HG02970 (cell line): ENCODE measurements at regions not wholly inside any gene's neighbourhood (a gene's known extent, or its start where the extent isn't known, plus 50 kb on each side); places are given as distances from the start of the nearest gene placed in this dataset.
"Not testable (repeated sequence)": the region's sequence is repeated elsewhere in the genome, so short reads cannot be mapped to it uniquely, and the experiment has no call there.

Experiments
- ATAC-seq: cut with Tn5 transposase; IDR thresholded peaks from one replicate; pipeline ENCODE4 v1.9.1; 2021; ENCODE audit warnings: mild to moderate bottlenecking, moderate library complexity, moderate number of reproducible peaks; ENCODE audit not compliant: unreplicated experiment, low FRiP score

DNA sequence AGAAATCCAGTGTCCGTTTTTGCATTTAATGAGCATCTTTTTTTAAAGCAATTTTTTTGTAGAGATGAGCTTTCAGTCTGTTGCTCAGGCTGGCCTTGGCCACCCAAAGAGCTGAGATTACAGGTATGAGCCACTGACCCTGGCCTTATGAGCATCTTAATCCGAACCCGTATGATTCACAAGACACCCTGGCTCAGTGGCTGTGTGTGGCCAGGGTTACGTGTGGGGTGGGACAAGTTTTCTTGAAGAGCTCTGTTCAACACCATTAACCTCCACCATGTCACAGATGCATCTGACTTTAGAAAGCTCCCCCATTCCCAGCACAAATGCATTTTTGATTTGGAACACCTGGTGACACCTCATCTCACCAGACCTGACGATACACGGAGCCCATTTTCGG lies 166.5 kb upstream of the PITRM1 start:
- ATAC-seq, result no peak

GRCh38 chr10:3337741-3338140 lies 165.2 kb upstream of the PITRM1 start:
- ATAC-seq, result no peak

DNA sequence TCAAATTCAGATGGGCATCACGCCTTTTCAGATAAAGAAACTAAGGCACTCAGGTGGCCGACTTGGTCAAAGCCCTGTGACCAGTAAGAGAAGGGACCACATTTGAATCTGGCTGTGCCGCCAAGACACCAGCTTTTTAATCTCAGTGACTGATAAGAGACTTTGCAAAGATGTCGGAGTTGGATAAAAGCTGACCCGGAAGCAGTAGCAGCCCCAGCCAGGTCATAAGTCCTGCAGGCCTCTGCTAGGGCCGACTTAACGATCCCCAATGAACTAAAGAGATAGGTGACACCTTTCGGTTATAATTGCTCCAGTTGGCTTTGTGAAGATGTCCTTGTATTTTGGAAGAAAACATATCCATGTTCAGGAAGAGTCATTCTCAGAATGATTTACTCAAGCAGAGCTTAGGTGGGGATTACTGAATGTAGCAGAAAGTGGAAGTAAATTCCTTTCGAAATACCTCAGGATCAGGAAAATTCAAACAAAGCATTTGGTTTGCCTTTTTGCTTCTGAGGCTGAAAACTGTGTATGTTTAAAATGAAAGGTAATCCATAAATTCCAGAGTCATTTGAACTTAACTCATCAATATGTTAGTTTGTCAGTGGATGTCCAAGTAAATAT lies 164.2 kb upstream of the PITRM1 start:
- ATAC-seq, result no peak

- no peak for ATAC-seq
Measured at GRCh38 chr10:3333426-3333825, 160.8 kb upstream of the PITRM1 start.

GRCh38 chr10:3331690-3332230 lies 159.2 kb upstream of the PITRM1 start:
- ATAC-seq, result no peak

GRCh38 chr10:3331187-3331586 lies 158.6 kb upstream of the PITRM1 start:
- no peak for ATAC-seq

GRCh38 chr10:3330663-3331062 lies 158.1 kb upstream of the PITRM1 start:
- no peak for ATAC-seq

GRCh38 chr10:3325954-3326750 lies 153.6 kb upstream of the PITRM1 start:
- ATAC-seq, result no peak

DNA sequence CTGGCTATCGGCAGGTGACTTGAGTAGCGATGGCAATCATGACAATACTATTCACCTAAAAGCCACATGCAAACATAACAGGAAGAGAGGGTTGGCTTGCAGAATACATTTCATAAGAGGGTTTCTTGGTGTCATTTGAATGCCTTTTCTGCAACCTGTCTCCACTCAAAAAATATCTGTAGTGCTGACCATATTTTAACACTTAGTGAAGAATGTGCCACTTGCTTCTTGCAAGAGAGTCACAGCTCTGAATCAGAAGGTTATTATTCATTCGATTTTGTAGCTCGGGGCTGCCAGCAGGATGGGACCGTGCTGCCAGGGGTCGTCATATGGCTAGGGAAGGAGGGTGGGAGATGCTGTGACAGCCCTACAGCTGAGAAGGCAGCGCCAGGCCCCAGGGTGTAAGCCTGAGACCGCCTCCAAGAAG lies 152.0 kb upstream of the PITRM1 start:
- ATAC-seq, result no peak

DNA sequence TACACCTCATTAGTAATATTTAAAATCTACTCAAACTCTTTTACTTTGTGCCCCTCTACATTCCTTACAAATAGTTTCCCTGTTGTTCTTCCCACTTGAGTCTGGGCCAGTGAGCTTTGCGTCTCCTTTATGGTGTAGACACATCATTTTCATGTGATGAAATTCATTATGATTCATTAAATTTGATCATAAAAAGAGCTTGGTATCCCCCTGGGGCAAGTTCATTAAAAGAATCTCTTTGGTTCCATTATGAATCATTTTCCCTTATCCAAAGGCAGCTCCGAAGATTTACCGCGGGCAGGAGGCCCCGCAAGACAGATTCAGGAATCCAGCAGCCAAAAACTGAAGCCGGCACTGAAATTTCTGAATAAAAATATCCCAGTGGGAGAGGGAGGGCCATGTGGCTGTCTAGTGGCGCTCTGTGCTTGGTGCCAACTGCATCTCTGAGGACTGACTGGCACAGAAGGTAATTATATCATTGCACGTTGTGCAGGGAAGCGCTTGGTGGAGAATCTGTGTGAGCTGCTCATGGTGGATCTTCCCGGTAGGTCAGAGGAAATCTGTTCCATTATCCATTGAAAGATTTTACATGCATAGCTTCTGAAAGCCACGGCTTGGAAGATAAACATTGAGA lies 151.4 kb upstream of the PITRM1 start:
- ATAC-seq, result no peak

DNA sequence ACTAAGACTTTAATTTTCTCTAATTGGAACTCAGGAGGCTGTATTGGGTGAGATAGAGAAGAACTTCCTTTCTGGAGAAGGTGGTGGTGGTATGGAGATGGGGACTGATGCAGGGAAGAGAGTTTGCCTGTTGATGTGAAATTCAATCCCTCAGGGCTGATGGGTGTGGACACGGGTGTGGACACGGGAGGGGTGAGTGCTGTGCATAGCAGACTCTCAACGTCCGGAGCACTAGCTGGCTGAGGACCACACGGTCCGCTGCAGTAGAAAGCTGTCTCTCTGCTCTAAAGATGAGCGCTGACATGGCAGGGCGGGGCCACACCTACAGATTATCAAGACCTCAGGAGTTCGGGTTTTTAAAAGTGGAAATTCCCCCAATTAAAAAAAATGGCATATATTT lies 148.5 kb upstream of the PITRM1 start:
- no peak for ATAC-seq

DNA sequence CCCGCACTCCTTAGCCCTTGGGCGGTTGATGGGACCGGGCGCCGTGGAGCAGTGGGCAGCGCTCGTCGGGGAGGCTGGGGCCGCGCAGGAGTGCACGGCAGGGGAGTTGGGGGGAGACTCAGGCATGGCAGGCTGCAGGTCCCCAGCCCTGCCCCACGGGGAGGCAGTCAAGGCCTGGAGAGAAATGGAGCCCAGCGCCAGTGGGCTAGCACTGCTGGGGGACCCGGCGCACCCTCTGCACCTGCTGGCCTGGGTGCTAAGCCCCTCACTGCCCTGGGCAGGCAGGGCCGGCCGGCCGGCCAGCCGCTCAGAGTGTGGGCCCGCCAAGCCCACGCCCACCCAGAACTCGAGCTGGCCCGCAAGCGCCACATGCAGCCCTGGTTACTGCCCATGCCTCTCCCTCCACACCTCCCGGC lies 147.2 kb upstream of the PITRM1 start:
- no peak for ATAC-seq

DNA sequence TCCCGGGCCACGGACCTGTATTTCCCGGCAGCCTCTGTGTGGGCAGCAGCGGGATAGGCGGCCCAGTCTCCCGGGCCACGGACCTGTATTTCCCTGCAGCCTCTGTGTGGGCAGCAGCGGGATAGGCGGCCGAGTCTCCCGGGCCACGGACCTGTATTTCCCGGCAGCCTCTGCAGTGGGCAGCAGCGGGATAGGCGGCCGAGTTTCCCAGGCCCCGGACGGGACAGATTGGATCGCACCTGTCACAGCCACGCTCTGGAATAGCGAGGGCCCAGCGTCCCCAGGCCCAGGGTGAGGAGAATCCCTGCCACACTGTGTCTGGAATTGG lies 145.9 kb upstream of the PITRM1 start:
- ATAC-seq, result not testable (repeated sequence)

DNA sequence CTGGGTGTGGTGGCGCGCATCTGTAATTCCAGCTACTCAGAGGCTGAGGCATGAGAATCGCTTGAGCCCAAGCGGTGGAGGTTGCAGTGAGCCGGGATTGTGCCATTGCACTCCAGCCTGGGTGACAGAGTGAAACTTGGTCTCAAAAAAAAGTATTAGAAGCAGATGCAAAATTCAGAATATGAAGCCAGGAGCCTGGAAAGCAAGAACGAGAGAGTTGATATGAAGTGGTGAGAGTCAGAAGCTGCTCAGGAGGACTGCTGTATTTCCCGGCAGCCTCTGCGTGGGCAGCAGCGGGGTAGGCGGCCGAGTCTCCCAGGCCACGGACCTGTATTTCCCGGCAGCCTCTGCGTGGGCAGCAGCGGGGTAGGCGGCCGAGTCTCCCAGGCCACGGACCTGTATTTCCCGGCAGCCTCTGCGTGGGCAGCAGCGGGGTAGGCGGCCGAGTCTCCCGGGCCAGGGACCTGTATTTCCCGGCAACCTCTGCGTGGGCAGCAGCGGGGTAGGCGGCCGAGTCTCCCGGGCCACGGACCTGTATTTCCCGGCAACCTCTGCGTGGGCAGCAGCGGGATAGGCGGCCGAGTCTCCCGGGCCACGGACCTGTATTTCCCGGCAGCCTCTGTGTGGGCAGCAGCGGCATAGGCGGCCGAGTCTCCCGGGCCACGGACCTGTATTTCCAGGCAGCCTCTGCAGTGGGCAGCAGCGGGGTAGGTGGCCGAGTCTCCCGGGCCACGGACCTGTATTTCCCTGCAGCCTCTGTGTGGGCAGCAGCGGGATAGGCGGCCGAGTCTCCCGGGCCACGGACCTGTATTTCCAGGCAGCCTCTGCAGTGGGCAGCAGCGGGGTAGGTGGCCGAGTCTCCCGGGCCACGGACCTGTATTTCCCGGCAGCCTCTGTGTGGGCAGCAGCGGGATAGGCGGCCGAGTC lies 145.2 kb upstream of the PITRM1 start:
- not testable (repeated sequence) for ATAC-seq

- ATAC-seq, result not testable (repeated sequence)
Measured at GRCh38 chr10:3314445-3315085, 142.0 kb upstream of the PITRM1 start.

DNA sequence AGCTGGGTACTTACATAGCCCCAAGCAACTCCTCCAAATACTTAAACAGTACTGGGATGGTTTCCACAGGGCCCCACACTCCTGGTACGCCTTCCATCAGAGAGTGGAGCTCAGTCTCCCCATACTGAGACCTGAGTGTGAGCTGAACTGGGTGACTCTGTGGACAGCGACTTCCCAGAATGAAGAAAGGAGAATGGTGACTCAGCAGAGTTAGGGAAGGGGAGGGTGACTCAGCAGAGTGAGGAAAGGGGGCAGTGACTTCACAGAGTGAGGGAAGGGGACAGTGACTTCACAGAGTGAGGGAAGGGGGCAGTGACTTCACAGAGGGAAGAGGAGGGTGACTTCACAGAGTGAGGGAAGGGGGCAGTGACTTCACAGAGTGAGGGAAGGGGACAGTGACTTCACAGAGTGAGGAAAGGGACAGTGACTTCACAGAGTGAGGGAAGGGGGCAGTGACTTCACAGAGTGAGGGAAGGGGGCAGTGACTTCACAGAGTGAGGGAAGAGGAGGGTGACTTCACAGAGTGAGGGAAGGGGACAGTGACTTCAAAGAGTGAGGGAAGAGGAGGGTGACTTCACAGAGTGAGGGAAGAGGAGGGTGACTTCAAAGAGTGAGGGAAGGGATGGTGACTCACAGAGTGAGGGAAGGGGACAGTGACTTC lies 141.3 kb upstream of the PITRM1 start:
- not testable (repeated sequence) for ATAC-seq

DNA sequence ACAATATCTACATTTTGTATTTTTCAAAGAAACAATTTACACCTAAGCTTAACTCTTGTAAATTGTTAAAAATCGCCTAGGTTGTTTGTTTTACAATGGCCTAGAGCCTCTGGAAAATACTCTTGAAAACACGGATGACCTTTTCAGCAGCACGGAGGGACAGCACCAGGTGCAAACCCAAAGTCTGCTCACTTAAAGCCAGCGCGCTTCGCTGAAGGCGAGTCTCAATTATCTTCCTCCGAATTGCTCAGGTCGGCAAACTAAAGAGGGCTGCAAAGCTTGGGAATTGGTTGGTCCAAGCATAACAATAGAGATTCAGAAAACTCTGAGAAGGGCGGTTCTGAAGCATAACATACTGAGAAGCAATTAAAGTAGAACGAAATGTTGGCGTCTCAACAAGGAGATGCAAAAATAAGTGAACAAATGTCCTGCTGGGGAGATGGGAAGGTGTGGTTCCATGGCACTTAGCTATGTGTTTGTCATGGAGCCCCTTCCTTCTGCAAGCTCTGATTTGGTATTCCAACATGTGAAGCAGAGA lies 139.9 kb upstream of the PITRM1 start:
- ATAC-seq, result no peak

GRCh38 chr10:3310016-3310784 lies 137.6 kb upstream of the PITRM1 start:
- no peak for ATAC-seq
